Memory B cell (primary cell): ENCODE measurements at regions not wholly inside any gene's neighbourhood (a gene's known extent, or its start where the extent isn't known, plus 50 kb on each side); places are given as distances from the start of the nearest gene placed in this dataset.

Source experiments
- ATAC-seq: fragments of 150-1000 bp; cut with Tn5 transposase; 2 replicates; pipeline ENCODE4 v1.10.0; 2021; ENCODE audit warnings: low read depth, mild to moderate bottlenecking, moderate library complexity
- DNase-seq, 2 donors: peaks; one replicate each; pipeline ENCODE4 v3.0.0; 2022; ENCODE audit warnings: low spot score in 2 of 2
- H3K27ac Mint-ChIP-seq: one replicate; pipeline ENCODE4 v1.8.0; 2022; ENCODE audit warnings: mild to moderate bottlenecking, moderate library complexity, mixed read lengths
- H3K27me3 Mint-ChIP-seq: one replicate; pipeline ENCODE4 v1.8.0; 2022; ENCODE audit warnings: mixed read lengths
- H3K36me3 Mint-ChIP-seq: one replicate; pipeline ENCODE4 v1.8.0; 2022; ENCODE audit warnings: mild to moderate bottlenecking, mixed read lengths
- H3K4me1 Mint-ChIP-seq: one replicate; pipeline ENCODE4 v1.8.0; 2022; ENCODE audit warnings: mixed read lengths
- H3K4me3 Mint-ChIP-seq: one replicate; pipeline ENCODE4 v1.8.0; 2022; ENCODE audit warnings: mild to moderate bottlenecking, moderate library complexity, mixed read lengths
- H3K9me3 Mint-ChIP-seq: one replicate; pipeline ENCODE4 v1.8.0; 2022; ENCODE audit warnings: mixed read lengths

GRCh38 chr2:104004821-104005220, 849.1 kb upstream of the POU3F3 start:
- H3K36me3 Mint-ChIP-seq, result peaks cover 1% of the 10 kb centered on the region
- H3K4me3 Mint-ChIP-seq, result no peak overlapping the region
- no peaks in the 10 kb centered on the region for H3K4me1 Mint-ChIP-seq
- DNase-seq (no peak), ATAC-seq (no peak)
- peaks cover 6% of the 10 kb centered on the region for H3K9me3 Mint-ChIP-seq
- H3K27ac Mint-ChIP-seq, result no peak overlapping the region
- no peaks in the 10 kb centered on the region for H3K27me3 Mint-ChIP-seq

GRCh38 chr2:104016801-104017200, 837.1 kb upstream of the POU3F3 start:
- Mint-ChIP-seq H3K36me3 (no peaks in the 10 kb centered on the region), H3K27ac (no peak overlapping the region), H3K4me1 (no peaks in the 10 kb centered on the region), H3K4me3 (no peak overlapping the region), H3K27me3 (peaks cover 4% of the 10 kb centered on the region), H3K9me3 (peaks cover 12% of the 10 kb centered on the region)
- no peak for ATAC-seq
- DNase-seq, result no peak

- no peak overlapping the region for H3K27ac Mint-ChIP-seq
- no peak overlapping the region for H3K4me3 Mint-ChIP-seq
- ATAC-seq, result no peak
- no peak for DNase-seq
- no peaks in the 10 kb centered on the region for H3K4me1 Mint-ChIP-seq
- H3K27me3 Mint-ChIP-seq, result peaks cover 4% of the 10 kb centered on the region
- H3K9me3 Mint-ChIP-seq, result no peaks in the 10 kb centered on the region
- H3K36me3 Mint-ChIP-seq, result no peaks in the 10 kb centered on the region
These were observed 830.6 kb upstream of the POU3F3 start for GRCh38 chr2:104023306-104023705.

- H3K27ac Mint-ChIP-seq, result no peak overlapping the region
- H3K27me3 Mint-ChIP-seq, result peaks cover 4% of the 10 kb centered on the region
- H3K4me3 Mint-ChIP-seq, result no peak overlapping the region
- H3K4me1 Mint-ChIP-seq, result no peaks in the 10 kb centered on the region
- H3K9me3 Mint-ChIP-seq, result no peaks in the 10 kb centered on the region
- DNase-seq (no peak), ATAC-seq (no peak)
- no peaks in the 10 kb centered on the region for H3K36me3 Mint-ChIP-seq
These were observed 830.1 kb upstream of the POU3F3 start for GRCh38 chr2:104023765-104024164.

- Mint-ChIP-seq H3K27ac (no peak overlapping the region), H3K4me3 (no peak overlapping the region), H3K4me1 (no peaks in the 10 kb centered on the region), H3K9me3 (peaks cover 2% of the 10 kb centered on the region), H3K36me3 (no peaks in the 10 kb centered on the region), H3K27me3 (peaks cover 2% of the 10 kb centered on the region)
- ATAC-seq (no peak), DNase-seq (no peak)
These were observed 828.6 kb upstream of the POU3F3 start for GRCh38 chr2:104025295-104025694.

- peaks cover 2% of the 10 kb centered on the region for H3K9me3 Mint-ChIP-seq
- H3K27ac Mint-ChIP-seq, result no peak overlapping the region
- H3K4me3 Mint-ChIP-seq, result no peak overlapping the region
- H3K36me3 Mint-ChIP-seq, result no peaks in the 10 kb centered on the region
- no peak for DNase-seq
- ATAC-seq, result no peak
- H3K4me1 Mint-ChIP-seq, result no peaks in the 10 kb centered on the region
- H3K27me3 Mint-ChIP-seq, result peaks cover 2% of the 10 kb centered on the region
These were observed 827.2 kb upstream of the POU3F3 start for GRCh38 chr2:104026725-104027124.

- H3K9me3 Mint-ChIP-seq, result peaks cover 2% of the 10 kb centered on the region
- no peak for ATAC-seq
- H3K4me1 Mint-ChIP-seq, result no peaks in the 10 kb centered on the region
These were observed 826.6 kb upstream of the POU3F3 start for GRCh38 chr2:104027321-104027720.

GRCh38 chr2:104028061-104028460, 825.9 kb upstream of the POU3F3 start:
- H3K36me3 Mint-ChIP-seq, result no peaks in the 10 kb centered on the region
- ATAC-seq, result no peak
- H3K4me1 Mint-ChIP-seq, result no peaks in the 10 kb centered on the region
- DNase-seq, result no peak
- no peak overlapping the region for H3K27ac Mint-ChIP-seq
- H3K27me3 Mint-ChIP-seq, result peaks cover 2% of the 10 kb centered on the region
- no peak overlapping the region for H3K4me3 Mint-ChIP-seq
- peaks cover 2% of the 10 kb centered on the region for H3K9me3 Mint-ChIP-seq

More at GRCh38 chr2:104027321-104027720, 826.6 kb upstream of the POU3F3 start:
- Mint-ChIP-seq H3K27ac (no peak overlapping the region), H3K27me3 (peaks cover 2% of the 10 kb centered on the region), H3K36me3 (no peaks in the 10 kb centered on the region), H3K4me3 (no peak overlapping the region)
- no peak for DNase-seq

GRCh38 chr2:104033399-104033798, 820.5 kb upstream of the POU3F3 start:
- ATAC-seq (no peak), DNase-seq (no peak)
- H3K4me3 Mint-ChIP-seq, result no peak overlapping the region
- H3K27ac Mint-ChIP-seq, result no peak overlapping the region
- peaks cover 2% of the 10 kb centered on the region for H3K9me3 Mint-ChIP-seq
- no peaks in the 10 kb centered on the region for H3K36me3 Mint-ChIP-seq
- peaks cover 2% of the 10 kb centered on the region for H3K27me3 Mint-ChIP-seq
- H3K4me1 Mint-ChIP-seq, result no peaks in the 10 kb centered on the region

GRCh38 chr2:104040771-104041170, 813.1 kb upstream of the POU3F3 start:
- H3K4me3 Mint-ChIP-seq, result no peak overlapping the region
- no peak for ATAC-seq
- H3K36me3 Mint-ChIP-seq, result no peaks in the 10 kb centered on the region
- H3K9me3 Mint-ChIP-seq, result no peaks in the 10 kb centered on the region
- no peak for DNase-seq
- no peaks in the 10 kb centered on the region for H3K27me3 Mint-ChIP-seq
- no peaks in the 10 kb centered on the region for H3K4me1 Mint-ChIP-seq
- no peak overlapping the region for H3K27ac Mint-ChIP-seq

- Mint-ChIP-seq H3K4me1 (no peaks in the 10 kb centered on the region), H3K27ac (no peak overlapping the region), H3K9me3 (no peaks in the 10 kb centered on the region), H3K4me3 (no peak overlapping the region), H3K27me3 (no peaks in the 10 kb centered on the region), H3K36me3 (no peaks in the 10 kb centered on the region)
- ATAC-seq, result no peak
- DNase-seq, result no peak
These were observed 812.6 kb upstream of the POU3F3 start for GRCh38 chr2:104041351-104041750.

GRCh38 chr2:104043864-104044263, 810.1 kb upstream of the POU3F3 start:
- no peak for DNase-seq
- Mint-ChIP-seq H3K9me3 (peaks cover 1% of the 10 kb centered on the region), H3K4me3 (no peak overlapping the region), H3K4me1 (no peaks in the 10 kb centered on the region), H3K36me3 (no peaks in the 10 kb centered on the region), H3K27me3 (no peaks in the 10 kb centered on the region), H3K27ac (no peak overlapping the region)
- ATAC-seq, result no peak

GRCh38 chr2:104045071-104045470, 808.8 kb upstream of the POU3F3 start:
- no peak overlapping the region for H3K27ac Mint-ChIP-seq
- peaks cover 2% of the 10 kb centered on the region for H3K9me3 Mint-ChIP-seq
- no peak for DNase-seq

GRCh38 chr2:104046466-104046865, 807.4 kb upstream of the POU3F3 start:
- no peak for DNase-seq
- Mint-ChIP-seq H3K4me1 (no peaks in the 10 kb centered on the region), H3K27me3 (no peaks in the 10 kb centered on the region), H3K4me3 (no peak overlapping the region), H3K9me3 (peaks cover 2% of the 10 kb centered on the region), H3K27ac (no peak overlapping the region), H3K36me3 (no peaks in the 10 kb centered on the region)
- ATAC-seq, result no peak

More at GRCh38 chr2:104045071-104045470, 808.8 kb upstream of the POU3F3 start:
- Mint-ChIP-seq H3K27me3 (no peaks in the 10 kb centered on the region), H3K36me3 (no peaks in the 10 kb centered on the region), H3K4me3 (no peak overlapping the region), H3K4me1 (no peaks in the 10 kb centered on the region)
- no peak for ATAC-seq

GRCh38 chr2:104047516-104047915, 806.4 kb upstream of the POU3F3 start:
- no peaks in the 10 kb centered on the region for H3K36me3 Mint-ChIP-seq
- ATAC-seq (no peak), DNase-seq (no peak)
- H3K27ac Mint-ChIP-seq, result no peak overlapping the region
- H3K4me1 Mint-ChIP-seq, result no peaks in the 10 kb centered on the region
- H3K27me3 Mint-ChIP-seq, result no peaks in the 10 kb centered on the region
- H3K4me3 Mint-ChIP-seq, result no peak overlapping the region
- peaks cover 2% of the 10 kb centered on the region for H3K9me3 Mint-ChIP-seq
